Thyroid gland (tissue), 4 donors: ENCODE measurements at regions not wholly inside any gene's neighbourhood (a gene's known extent, or its start where the extent isn't known, plus 50 kb on each side); places are given as distances from the start of the nearest gene placed in this dataset.
"Not testable (repeated sequence)": the region's sequence is repeated elsewhere in the genome, so short reads cannot be mapped to it uniquely, and the experiment has no call there.

Experiments used
- POLR2A ChIP-seq, 2 donors: fragments of 450-650 bp; IDR thresholded peaks; one replicate each; pipeline ENCODE4 v1.6.1; 2017; ENCODE audit warnings: antibody characterized with exemption in 2 of 2, mild to moderate bottlenecking in 2 of 2, moderate library complexity in 1 of 2
- TF ChIP-seq, protein P1 (sequence below), 6 experiments: fragments of 200-600 bp in 3 of 6; fragments of 450-650 bp in 3 of 6; sonication (generic) in 3 of 6; IDR thresholded peaks; one replicate each; pipeline ENCODE4 v1.5.1; 2016 to 2019; ENCODE audit warnings: antibody characterized with exemption in 6 of 6, mild to moderate bottlenecking in 2 of 6, inconsistent platforms in 1 of 6, moderate library complexity in 1 of 6

DNA sequence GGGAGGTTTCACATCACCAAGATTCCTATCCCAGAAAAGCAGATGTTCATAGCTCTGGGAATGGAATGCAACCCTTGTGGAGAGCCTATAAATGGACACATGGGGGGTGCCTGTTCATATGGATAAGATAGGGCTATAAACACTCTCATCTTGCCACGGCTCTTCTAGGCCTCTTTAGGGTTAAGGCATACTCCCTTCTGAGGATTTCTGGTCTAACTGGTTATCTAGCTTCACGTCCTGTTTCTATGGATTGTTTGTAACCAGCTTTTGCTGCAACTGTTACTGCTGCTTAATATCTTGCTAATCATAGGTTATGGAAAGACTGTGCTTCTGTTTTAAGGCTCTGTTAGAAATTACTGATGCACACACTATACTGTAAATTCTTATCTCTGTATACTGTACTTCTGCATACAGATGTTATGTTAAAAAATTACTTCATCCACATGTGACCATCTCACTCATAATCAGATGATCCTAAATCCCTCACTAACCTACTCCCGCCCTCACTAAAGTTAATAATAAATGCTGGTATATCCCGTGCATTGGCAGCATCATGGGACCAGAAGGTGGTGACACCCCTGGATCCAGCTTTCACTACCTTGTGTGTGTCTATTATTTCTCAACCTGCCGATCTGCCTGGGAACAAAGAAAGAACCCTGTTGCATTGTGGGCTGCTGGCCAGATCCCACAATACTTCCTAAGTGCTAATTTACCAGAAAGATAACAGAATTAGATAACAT lies 68.7 kb downstream of the PRKAB2 start:
- TF ChIP-seq, protein P1, sequence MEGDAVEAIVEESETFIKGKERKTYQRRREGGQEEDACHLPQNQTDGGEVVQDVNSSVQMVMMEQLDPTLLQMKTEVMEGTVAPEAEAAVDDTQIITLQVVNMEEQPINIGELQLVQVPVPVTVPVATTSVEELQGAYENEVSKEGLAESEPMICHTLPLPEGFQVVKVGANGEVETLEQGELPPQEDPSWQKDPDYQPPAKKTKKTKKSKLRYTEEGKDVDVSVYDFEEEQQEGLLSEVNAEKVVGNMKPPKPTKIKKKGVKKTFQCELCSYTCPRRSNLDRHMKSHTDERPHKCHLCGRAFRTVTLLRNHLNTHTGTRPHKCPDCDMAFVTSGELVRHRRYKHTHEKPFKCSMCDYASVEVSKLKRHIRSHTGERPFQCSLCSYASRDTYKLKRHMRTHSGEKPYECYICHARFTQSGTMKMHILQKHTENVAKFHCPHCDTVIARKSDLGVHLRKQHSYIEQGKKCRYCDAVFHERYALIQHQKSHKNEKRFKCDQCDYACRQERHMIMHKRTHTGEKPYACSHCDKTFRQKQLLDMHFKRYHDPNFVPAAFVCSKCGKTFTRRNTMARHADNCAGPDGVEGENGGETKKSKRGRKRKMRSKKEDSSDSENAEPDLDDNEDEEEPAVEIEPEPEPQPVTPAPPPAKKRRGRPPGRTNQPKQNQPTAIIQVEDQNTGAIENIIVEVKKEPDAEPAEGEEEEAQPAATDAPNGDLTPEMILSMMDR (IDR thresholded peaks at IDR 0.05), result not testable (repeated sequence)
- TF ChIP-seq POLR2A (IDR thresholded peaks at IDR 0.05), result not testable (repeated sequence)
